ENCODE measurements at regions not wholly inside any gene's neighbourhood (a gene's known extent, or its start where the extent isn't known, plus 50 kb on each side); places are given as distances from the start of the nearest gene placed in this dataset.

DNA sequence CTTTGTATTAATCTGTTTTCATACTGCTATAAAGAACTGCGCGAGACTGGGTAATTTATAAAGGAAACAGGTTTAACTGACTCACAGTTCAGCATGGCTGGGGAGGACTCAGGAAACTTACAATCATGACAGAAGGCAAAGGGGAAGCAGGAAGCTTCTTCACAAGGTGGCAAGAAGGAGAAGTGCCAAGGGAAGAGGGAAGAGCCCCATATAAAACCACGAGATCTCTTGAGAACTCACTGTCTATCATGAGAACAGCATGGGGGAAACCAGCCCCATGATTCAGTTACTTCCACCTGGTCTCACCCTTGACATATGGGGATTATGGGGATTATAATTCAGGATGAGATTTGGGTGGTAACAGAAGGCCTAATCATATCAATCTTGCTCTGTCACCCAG is 60.9 kb upstream of the CHD1 start:
- no peak for DNase-seq

DNA sequence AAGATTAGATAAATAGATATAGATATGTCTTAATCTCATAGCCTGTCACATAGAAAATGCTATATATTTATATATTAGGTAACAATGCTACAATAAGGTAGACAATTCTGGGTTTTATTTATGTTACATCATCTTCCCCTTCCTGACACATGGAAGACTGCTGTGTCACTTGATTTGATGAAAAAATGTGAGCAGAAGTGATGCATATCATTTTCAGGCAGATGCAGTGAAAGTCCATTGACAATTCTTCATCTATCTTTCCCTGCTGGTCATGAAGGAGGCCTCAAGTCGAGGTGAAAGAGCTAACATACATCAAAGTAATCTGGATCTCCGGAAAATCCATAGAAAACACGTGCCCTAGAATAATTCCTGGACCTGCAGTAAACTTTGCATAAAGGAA is 57.8 kb upstream of the CHD1 start:
- DNase-seq = no peak

DNA sequence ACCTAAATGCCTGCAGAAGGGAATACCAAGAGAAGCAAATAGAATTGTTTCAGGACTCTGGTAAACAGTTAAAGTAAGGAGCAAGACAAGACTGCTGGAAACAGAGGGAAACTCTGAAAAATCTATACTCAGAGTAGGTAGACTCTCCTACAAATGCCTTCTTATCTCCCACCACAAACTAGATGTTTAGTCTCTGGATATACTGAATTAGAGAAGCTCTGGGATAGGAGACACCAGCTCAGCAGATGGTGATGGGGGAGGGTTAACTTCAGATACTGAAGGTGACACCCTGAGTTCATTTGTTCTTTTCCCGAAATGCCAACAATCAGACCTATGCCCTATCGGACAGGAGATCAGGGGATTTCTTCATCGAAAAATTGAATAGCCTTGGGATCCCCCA is 54.1 kb upstream of the CHD1 start:
- no peak for DNase-seq
